ENCODE measurements at regions not wholly inside any gene's neighbourhood (a gene's known extent, or its start where the extent isn't known, plus 50 kb on each side); places are given as distances from the start of the nearest gene placed in this dataset.
"Not testable (repeated sequence)": the region's sequence is repeated elsewhere in the genome, so short reads cannot be mapped to it uniquely, and the experiment has no call there.

DNA sequence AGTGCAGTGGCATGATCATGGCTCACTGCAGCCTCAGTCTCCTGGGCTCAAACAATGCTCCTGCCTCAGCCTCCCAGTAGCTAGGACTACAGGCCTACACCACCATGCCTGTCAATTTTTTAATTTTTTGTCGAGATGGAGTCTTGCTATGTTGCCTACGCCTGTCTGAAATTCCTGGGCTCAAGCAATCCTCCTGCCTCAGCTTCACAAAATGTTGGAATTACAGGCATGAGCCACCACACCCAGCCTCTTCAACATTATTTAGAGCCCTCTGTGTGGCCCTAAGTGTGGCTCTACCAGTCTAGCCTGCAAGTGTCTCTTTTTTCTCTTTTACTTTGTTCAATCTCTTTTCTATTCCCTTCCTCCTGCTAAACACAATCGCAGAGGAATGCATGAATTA lies 154.4 kb upstream of the EPB41L4A start:
- H3K9ac ChIP-seq (ENCODE audit: low read length in 2 of 2) = no peak overlapping the region
- H3K27me3 ChIP-seq (ENCODE audit: control insufficient read depth in 1 of 2, insufficient read depth in 2 of 2, low read length in 2 of 2) = no peaks in the 10 kb centered on the region
- no peaks in the 10 kb centered on the region for H3K36me3 ChIP-seq (ENCODE audit: control insufficient read depth in 2 of 2, insufficient read depth in 2 of 2, low read length in 2 of 2)
- H3K4me3 ChIP-seq (ENCODE audit: low read length in 2 of 2) = no peak overlapping the region
- no peaks in the 10 kb centered on the region for H3K9me3 ChIP-seq (ENCODE audit: control insufficient read depth in 2 of 2, low read length in 2 of 2)
- no peak overlapping the region for H3K27ac ChIP-seq (ENCODE audit: low read length)
- H3K4me1 ChIP-seq (ENCODE audit: control insufficient read depth, insufficient read depth, low read length) = peaks cover 21% of the 10 kb centered on the region

DNA sequence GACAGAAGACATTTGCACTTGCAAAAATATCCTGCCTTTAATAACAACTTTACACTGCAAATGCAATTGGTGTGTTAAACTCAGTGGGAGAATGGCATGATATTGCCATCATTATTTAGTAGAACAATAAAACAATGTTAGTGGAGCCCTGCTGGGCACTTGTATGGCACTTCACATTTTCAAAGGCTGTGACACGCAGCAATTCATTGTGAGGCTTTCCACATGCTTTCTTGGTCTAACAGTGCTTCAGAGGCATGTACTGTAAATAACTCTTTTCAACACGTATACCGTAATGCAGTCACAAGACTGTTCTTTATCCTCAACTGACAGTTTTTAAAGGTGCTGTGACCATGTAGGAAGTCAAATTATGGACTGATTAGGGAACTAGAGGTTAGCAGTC lies 155.5 kb upstream of the EPB41L4A start:
- peaks cover 21% of the 10 kb centered on the region for H3K4me1 ChIP-seq (ENCODE audit: control insufficient read depth, insufficient read depth, low read length)
- no peak overlapping the region for H3K27ac ChIP-seq (ENCODE audit: low read length)
- no peaks in the 10 kb centered on the region for H3K27me3 ChIP-seq (ENCODE audit: control insufficient read depth in 1 of 2, insufficient read depth in 2 of 2, low read length in 2 of 2)
- no peak overlapping the region for H3K9ac ChIP-seq (ENCODE audit: low read length in 2 of 2)
- no peak overlapping the region for H3K4me3 ChIP-seq (ENCODE audit: low read length in 2 of 2)
- H3K36me3 ChIP-seq (ENCODE audit: control insufficient read depth in 2 of 2, insufficient read depth in 2 of 2, low read length in 2 of 2) = no peaks in the 10 kb centered on the region
- no peaks in the 10 kb centered on the region for H3K9me3 ChIP-seq (ENCODE audit: control insufficient read depth in 2 of 2, low read length in 2 of 2)

DNA sequence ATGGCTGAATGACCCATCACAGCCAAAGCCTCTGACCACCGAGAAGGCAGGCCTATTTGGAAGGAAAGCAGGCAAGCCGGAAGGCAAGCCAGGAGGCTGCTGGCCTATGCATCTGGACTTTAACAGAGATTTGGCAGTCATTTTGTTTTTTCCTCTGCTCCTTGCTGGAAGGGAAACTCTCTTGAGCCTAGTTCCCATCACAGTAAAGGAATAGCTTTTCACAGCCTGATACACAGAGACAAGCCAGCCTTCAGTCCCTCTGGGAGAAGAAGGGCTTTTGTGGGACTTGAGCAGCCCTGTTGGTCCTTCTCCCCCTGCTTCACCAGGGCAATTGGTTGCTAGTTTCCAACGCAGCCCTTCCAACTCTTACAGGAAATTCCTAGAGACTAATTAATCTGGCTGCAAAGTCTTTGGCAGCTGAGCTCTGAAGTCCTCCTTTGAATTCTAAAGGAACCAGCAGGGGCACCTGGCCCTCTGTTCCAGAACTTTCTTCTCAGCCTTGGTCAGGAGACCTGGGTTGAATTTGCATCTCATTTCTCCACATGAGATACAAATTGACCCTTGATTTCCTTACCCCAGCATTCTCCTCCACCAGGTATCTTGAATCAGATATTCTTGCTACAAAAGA lies 157.3 kb upstream of the EPB41L4A start:
- peak overlapping the region; percentile 73 for H3K27ac ChIP-seq (ENCODE audit: low read length)
- peaks cover 21% of the 10 kb centered on the region for H3K4me1 ChIP-seq (ENCODE audit: control insufficient read depth, insufficient read depth, low read length)
- no peaks in the 10 kb centered on the region for H3K27me3 ChIP-seq (ENCODE audit: control insufficient read depth in 1 of 2, insufficient read depth in 2 of 2, low read length in 2 of 2)
- peak overlapping the region in 1 of 2 donors; percentile 29 for H3K4me3 ChIP-seq (ENCODE audit: low read length in 2 of 2)
- no peak overlapping the region for H3K9ac ChIP-seq (ENCODE audit: low read length in 2 of 2)
- H3K36me3 ChIP-seq (ENCODE audit: control insufficient read depth in 2 of 2, insufficient read depth in 2 of 2, low read length in 2 of 2) = no peaks in the 10 kb centered on the region
- H3K9me3 ChIP-seq (ENCODE audit: control insufficient read depth in 2 of 2, low read length in 2 of 2) = no peaks in the 10 kb centered on the region

DNA sequence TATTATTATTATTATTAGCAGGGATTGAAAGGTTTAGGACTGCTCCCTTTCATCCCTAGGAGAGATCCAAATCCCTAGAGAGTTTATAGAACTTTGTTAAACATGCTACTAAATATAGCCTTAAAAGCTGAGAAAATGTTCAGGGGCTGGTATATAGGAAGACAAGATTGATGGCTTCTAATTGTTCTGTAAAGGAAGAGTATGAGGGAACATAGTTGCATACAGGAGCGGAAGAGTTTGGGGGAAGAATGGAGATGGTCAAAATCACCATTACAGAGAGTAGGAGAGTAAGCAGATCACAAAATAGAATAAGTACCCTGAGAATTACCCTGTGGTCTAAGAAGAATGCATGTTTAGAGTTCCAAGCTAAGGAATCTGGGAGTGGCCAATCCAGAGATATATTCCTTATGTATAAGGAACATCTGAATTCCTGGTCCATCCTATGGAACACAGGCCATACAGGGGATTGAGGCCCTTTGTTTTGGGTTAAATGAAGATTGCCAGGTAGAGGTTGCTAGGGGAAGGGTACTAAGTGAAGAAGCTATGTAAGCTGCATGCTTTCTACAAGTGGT lies 158.0 kb upstream of the APC start:
- Histone ChIP-seq H3K36me3 (ENCODE audit: control insufficient read depth in 2 of 2, insufficient read depth in 2 of 2, low read length in 2 of 2) (no peaks in the 10 kb centered on the region), H3K27ac (ENCODE audit: low read length) (no peak overlapping the region), H3K9me3 (ENCODE audit: control insufficient read depth in 2 of 2, low read length in 2 of 2) (no peaks in the 10 kb centered on the region), H3K9ac (ENCODE audit: low read length in 2 of 2) (no peak overlapping the region), H3K4me3 (ENCODE audit: low read length in 2 of 2) (no peak overlapping the region), H3K27me3 (ENCODE audit: control insufficient read depth in 1 of 2, insufficient read depth in 2 of 2, low read length in 2 of 2) (peaks cover 0 to 2% of the 10 kb centered on the region in 2 donors), H3K4me1 (ENCODE audit: control insufficient read depth, insufficient read depth, low read length) (peaks cover 21% of the 10 kb centered on the region)

DNA sequence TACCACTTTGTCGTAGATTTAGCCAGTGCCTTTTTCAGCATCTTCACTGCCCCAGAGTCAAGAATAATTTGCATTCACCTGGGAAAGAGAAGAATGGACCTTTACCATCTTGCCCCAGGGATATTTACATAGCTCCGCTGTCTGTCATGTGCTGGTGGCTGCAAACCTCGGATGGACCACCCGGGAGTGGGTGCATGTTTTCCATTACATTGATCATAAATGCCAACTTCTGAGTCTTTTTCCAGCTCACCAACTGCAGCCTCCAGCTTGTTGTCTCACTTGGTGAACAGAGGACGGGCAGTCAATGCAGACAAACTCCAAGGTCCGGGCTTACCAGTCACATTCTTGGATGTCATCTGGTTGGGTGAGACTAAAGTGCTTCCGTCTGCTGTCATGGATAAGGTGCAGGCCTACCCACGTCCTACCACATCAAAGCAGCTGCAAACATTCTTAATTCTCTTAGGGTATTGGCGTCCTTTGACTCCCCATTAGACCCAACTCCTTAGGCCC lies 155.8 kb upstream of the APC start:
- Histone ChIP-seq H3K36me3 (ENCODE audit: control insufficient read depth in 2 of 2, insufficient read depth in 2 of 2, low read length in 2 of 2) (no peaks in the 10 kb centered on the region), H3K27me3 (ENCODE audit: control insufficient read depth in 1 of 2, insufficient read depth in 2 of 2, low read length in 2 of 2) (peaks cover 0 to 2% of the 10 kb centered on the region in 2 donors), H3K9ac (ENCODE audit: low read length in 2 of 2) (no peak overlapping the region), H3K4me3 (ENCODE audit: low read length in 2 of 2) (no peak overlapping the region), H3K27ac (ENCODE audit: low read length) (no peak overlapping the region), H3K9me3 (ENCODE audit: control insufficient read depth in 2 of 2, low read length in 2 of 2) (no peaks in the 10 kb centered on the region), H3K4me1 (ENCODE audit: control insufficient read depth, insufficient read depth, low read length) (peaks cover 7% of the 10 kb centered on the region)

DNA sequence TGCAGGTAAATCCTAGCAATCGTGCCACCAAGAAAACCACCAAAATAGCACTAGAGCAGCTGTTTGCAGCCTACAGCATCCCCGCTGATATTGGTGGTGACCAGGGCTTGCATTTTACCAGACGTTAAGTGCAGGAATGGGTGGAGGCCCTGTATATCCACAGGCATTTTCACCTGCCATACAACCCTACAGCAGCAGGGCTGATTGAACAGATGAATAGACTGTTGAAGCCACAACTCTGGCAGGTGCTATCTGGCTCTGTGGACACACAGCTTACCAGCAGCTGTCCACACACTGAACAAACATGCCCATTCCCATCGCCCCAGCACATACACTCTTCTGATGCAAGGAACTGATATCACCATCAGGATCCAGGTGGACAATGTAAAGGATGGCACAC lies 154.5 kb upstream of the APC start:
- Histone ChIP-seq H3K4me1 (ENCODE audit: control insufficient read depth, insufficient read depth, low read length) (no peaks in the 10 kb centered on the region), H3K27me3 (ENCODE audit: control insufficient read depth in 1 of 2, insufficient read depth in 2 of 2, low read length in 2 of 2) (peaks cover 0 to 2% of the 10 kb centered on the region in 2 donors), H3K4me3 (ENCODE audit: low read length in 2 of 2) (no peak overlapping the region), H3K9me3 (ENCODE audit: control insufficient read depth in 2 of 2, low read length in 2 of 2) (no peaks in the 10 kb centered on the region), H3K9ac (ENCODE audit: low read length in 2 of 2) (no peak overlapping the region), H3K27ac (ENCODE audit: low read length) (no peak overlapping the region), H3K36me3 (ENCODE audit: control insufficient read depth in 2 of 2, insufficient read depth in 2 of 2, low read length in 2 of 2) (no peaks in the 10 kb centered on the region)

DNA sequence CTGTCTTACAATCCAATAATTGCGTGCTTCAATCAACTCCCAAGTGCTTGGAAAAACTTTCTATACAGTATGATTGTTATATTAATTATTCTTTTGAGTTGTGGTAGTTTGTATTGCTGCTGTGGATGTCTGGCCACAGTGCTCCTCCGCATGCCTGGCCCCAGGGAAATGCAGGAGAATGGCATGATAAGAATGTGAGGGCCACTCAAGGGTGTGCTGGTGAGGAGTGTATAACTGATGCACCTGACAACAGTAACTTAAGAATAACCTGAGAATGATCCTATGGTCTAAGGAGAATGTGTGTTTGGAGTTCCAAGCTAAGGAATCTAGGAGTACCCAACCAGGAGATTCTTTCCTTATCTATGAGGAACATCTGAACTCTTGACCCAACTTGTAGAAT lies 152.9 kb upstream of the APC start:
- Histone ChIP-seq H3K36me3 (ENCODE audit: control insufficient read depth in 2 of 2, insufficient read depth in 2 of 2, low read length in 2 of 2) (no peaks in the 10 kb centered on the region), H3K27ac (ENCODE audit: low read length) (no peak overlapping the region), H3K9ac (ENCODE audit: low read length in 2 of 2) (no peak overlapping the region), H3K4me1 (ENCODE audit: control insufficient read depth, insufficient read depth, low read length) (no peaks in the 10 kb centered on the region), H3K9me3 (ENCODE audit: control insufficient read depth in 2 of 2, low read length in 2 of 2) (no peaks in the 10 kb centered on the region), H3K27me3 (ENCODE audit: control insufficient read depth in 1 of 2, insufficient read depth in 2 of 2, low read length in 2 of 2) (peaks cover 0 to 2% of the 10 kb centered on the region in 2 donors), H3K4me3 (ENCODE audit: low read length in 2 of 2) (no peak overlapping the region)

DNA sequence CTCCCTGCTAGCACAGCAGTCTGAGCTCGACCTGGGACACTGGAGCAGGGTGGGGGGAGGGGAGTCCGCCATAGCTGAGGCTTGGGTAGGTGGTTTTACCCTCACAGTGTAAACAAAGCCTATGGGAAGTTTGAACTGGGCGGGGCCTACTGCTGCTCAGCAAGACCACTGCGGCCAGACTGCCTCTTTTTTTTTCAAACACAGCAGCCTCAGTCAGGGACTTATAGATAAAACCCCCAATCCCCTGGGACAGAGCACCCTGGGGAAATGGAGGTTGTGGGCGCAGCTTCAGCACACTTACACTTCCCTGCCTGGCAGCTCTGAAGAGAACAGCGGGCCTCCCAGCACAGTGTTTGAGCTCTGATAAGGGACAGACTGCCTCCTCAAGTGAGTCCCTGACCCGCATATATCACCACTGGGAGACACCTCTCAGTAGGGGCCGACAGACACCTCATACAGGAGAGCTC lies 151.1 kb upstream of the APC start:
- Histone ChIP-seq H3K4me3 (ENCODE audit: low read length in 2 of 2) (no peak overlapping the region), H3K9me3 (ENCODE audit: control insufficient read depth in 2 of 2, low read length in 2 of 2) (no peaks in the 10 kb centered on the region), H3K27ac (ENCODE audit: low read length) (no peak overlapping the region), H3K36me3 (ENCODE audit: control insufficient read depth in 2 of 2, insufficient read depth in 2 of 2, low read length in 2 of 2) (no peaks in the 10 kb centered on the region), H3K9ac (ENCODE audit: low read length in 2 of 2) (no peak overlapping the region), H3K4me1 (ENCODE audit: control insufficient read depth, insufficient read depth, low read length) (no peaks in the 10 kb centered on the region), H3K27me3 (ENCODE audit: control insufficient read depth in 1 of 2, insufficient read depth in 2 of 2, low read length in 2 of 2) (peaks cover 0 to 2% of the 10 kb centered on the region in 2 donors)

DNA sequence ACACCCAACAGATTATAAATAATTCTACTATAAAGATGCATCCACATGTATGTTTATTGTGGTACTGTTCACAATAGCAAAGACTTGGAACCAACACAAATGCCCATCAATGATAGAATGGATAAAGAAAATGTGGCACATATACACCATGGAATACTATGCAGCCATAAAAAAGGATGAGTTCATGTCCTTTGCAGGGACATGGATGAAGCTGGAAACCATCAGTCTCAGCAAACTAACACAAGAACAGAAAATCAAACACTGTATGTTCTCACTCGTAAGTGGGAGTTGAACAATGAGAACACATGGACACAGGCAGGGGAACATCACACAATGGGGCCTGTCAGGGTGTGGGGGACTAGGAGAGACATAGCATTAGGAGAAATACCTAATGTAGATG lies 146.8 kb upstream of the APC start:
- H3K27me3 ChIP-seq (ENCODE audit: control insufficient read depth in 1 of 2, insufficient read depth in 2 of 2, low read length in 2 of 2); H3K9ac ChIP-seq (ENCODE audit: low read length in 2 of 2); H3K4me3 ChIP-seq (ENCODE audit: low read length in 2 of 2); H3K27ac ChIP-seq (ENCODE audit: low read length); H3K9me3 ChIP-seq (ENCODE audit: control insufficient read depth in 2 of 2, low read length in 2 of 2); H3K36me3 ChIP-seq (ENCODE audit: control insufficient read depth in 2 of 2, insufficient read depth in 2 of 2, low read length in 2 of 2); H3K4me1 ChIP-seq (ENCODE audit: control insufficient read depth, insufficient read depth, low read length): not testable (repeated sequence)

DNA sequence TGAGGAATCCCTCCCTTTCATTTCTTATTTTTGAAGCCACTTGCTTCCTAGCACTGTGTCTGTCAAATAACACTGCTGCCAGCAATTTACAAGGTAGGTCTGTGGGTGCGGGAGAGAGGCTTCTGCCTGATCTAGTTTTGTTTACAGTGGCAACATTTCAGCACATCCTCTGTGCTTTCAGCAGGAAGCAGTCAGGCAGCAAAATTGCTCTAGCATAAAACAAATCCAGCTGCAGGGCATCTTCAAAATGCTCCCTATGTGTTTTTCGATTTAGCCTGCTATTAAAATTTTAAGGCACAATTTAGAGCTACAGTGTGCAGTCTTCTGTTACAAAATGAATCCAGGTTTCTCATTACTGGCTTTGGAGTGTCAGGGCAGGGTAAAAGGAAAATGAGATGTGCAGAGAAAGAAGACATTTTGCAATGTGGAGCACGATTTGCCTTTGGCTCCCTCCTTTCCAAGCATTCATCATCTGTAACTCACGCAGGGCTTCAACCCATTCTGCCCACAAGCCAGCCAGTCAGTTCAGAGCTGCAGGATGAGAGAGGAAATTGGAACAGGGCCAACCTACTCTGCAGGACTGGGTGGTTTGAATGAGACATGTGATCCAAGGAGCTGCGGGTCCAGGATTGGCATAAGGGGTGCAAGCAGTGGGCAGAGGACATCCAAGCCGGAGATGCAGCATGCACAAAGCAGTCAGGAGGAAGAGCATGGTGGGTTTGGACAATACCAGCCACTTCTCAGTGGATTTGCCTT lies 143.4 kb upstream of the APC start:
- Histone ChIP-seq H3K27me3 (ENCODE audit: control insufficient read depth in 1 of 2, insufficient read depth in 2 of 2, low read length in 2 of 2) (no peaks in the 10 kb centered on the region), H3K27ac (ENCODE audit: low read length) (no peak overlapping the region), H3K9me3 (ENCODE audit: control insufficient read depth in 2 of 2, low read length in 2 of 2) (no peaks in the 10 kb centered on the region), H3K36me3 (ENCODE audit: control insufficient read depth in 2 of 2, insufficient read depth in 2 of 2, low read length in 2 of 2) (no peaks in the 10 kb centered on the region), H3K4me1 (ENCODE audit: control insufficient read depth, insufficient read depth, low read length) (peaks cover 9% of the 10 kb centered on the region), H3K4me3 (ENCODE audit: low read length in 2 of 2) (no peak overlapping the region), H3K9ac (ENCODE audit: low read length in 2 of 2) (no peak overlapping the region)

DNA sequence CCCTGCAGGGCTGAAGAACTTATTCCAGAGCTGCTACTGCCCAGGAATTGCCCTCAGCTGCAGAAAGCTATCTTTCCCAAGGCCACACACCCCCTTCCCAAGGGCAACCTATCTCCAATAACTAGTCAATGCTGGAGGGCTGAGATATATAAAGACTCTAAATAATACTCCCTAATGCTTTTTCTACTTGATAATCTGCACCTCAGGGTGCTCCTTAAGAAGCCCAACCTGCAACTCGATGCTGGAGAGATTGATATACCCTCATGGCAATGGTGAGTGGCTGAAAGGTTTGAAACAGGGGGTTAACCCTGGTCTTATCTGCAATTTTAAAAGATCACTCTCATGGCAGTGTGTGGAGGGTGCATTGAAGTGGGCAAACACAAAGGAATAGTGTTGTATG lies 142.7 kb upstream of the APC start:
- Histone ChIP-seq H3K36me3 (ENCODE audit: control insufficient read depth in 2 of 2, insufficient read depth in 2 of 2, low read length in 2 of 2) (no peaks in the 10 kb centered on the region), H3K27ac (ENCODE audit: low read length) (no peak overlapping the region), H3K9me3 (ENCODE audit: control insufficient read depth in 2 of 2, low read length in 2 of 2) (no peaks in the 10 kb centered on the region), H3K4me1 (ENCODE audit: control insufficient read depth, insufficient read depth, low read length) (peaks cover 9% of the 10 kb centered on the region), H3K27me3 (ENCODE audit: control insufficient read depth in 1 of 2, insufficient read depth in 2 of 2, low read length in 2 of 2) (no peaks in the 10 kb centered on the region), H3K9ac (ENCODE audit: low read length in 2 of 2) (no peak overlapping the region), H3K4me3 (ENCODE audit: low read length in 2 of 2) (no peak overlapping the region)
